Osteoblast (primary cell): ENCODE measurements at regions not wholly inside any gene's neighbourhood (a gene's known extent, or its start where the extent isn't known, plus 50 kb on each side); places are given as distances from the start of the nearest gene placed in this dataset.

Experiments
- DNase-seq: peaks from one replicate; pipeline ENCODE4 v3.0.0; 2011; ENCODE audit warnings: low spot score, mixed read lengths; ENCODE audit not compliant: insufficient read length; ENCODE audit errors: missing footprints
- H2AFZ ChIP-seq: 2 replicates; pipeline ENCODE4 v1.6.0; 2011; ENCODE audit warnings: mild to moderate bottlenecking, low read length
- H3K27ac ChIP-seq: 2 replicates; pipeline ENCODE4 v1.5.1; 2011; ENCODE audit warnings: mild to moderate bottlenecking, low read depth, low read length, moderate library complexity
- H3K27me3 ChIP-seq: 2 replicates; pipeline ENCODE4 v1.6.0; 2012; ENCODE audit warnings: mild to moderate bottlenecking, control low read depth, inconsistent platforms, low read length, moderate library complexity; ENCODE audit not compliant: insufficient read depth
- H3K36me3 ChIP-seq: 2 replicates; pipeline ENCODE4 v1.5.1; 2011; ENCODE audit warnings: mild to moderate bottlenecking, low read length, control low read depth, moderate library complexity; ENCODE audit not compliant: insufficient read depth
- H3K4me1 ChIP-seq: 2 replicates; pipeline ENCODE4 v1.5.1; 2011; ENCODE audit warnings: mild to moderate bottlenecking, low read length, control low read depth, moderate library complexity; ENCODE audit not compliant: insufficient read depth
- H3K4me2 ChIP-seq: 2 replicates; pipeline ENCODE4 v1.6.0; 2011; ENCODE audit warnings: mild to moderate bottlenecking, low read length; ENCODE audit not compliant: insufficient read depth
- H3K4me3 ChIP-seq: fragments of 200-600 bp; sonication (generic); 3 replicates; pipeline ENCODE4 v1.5.1; 2012; ENCODE audit warnings: mild to moderate bottlenecking, low read length, inconsistent platforms; ENCODE audit not compliant: insufficient read depth
- H3K79me2 ChIP-seq: 2 replicates; pipeline ENCODE4 v1.6.0; 2012; ENCODE audit warnings: mild to moderate bottlenecking, low read length, control low read depth, inconsistent platforms; ENCODE audit not compliant: insufficient read depth
- H3K9me3 ChIP-seq: 2 replicates; pipeline ENCODE4 v1.5.1; 2011; ENCODE audit warnings: low read depth, low read length, control low read depth
- H4K20me1 ChIP-seq: 2 replicates; pipeline ENCODE4 v1.6.0; 2012; ENCODE audit warnings: mild to moderate bottlenecking, low read length, control low read depth; ENCODE audit not compliant: insufficient read depth
- TF ChIP-seq, protein P1 (sequence below): IDR thresholded peaks from 2 replicates; pipeline ENCODE4 v1.5.1; 2011; ENCODE audit warnings: mild to moderate bottlenecking, low read depth, low read length, moderate library complexity; ENCODE audit errors: extremely low read depth

- DNase-seq = no peak
- no peaks in the 10 kb centered on the region for H3K9me3 ChIP-seq
- no peaks in the 10 kb centered on the region for H3K79me2 ChIP-seq
- H3K4me1 ChIP-seq = peaks cover 25% of the 10 kb centered on the region
- TF ChIP-seq, protein P1, sequence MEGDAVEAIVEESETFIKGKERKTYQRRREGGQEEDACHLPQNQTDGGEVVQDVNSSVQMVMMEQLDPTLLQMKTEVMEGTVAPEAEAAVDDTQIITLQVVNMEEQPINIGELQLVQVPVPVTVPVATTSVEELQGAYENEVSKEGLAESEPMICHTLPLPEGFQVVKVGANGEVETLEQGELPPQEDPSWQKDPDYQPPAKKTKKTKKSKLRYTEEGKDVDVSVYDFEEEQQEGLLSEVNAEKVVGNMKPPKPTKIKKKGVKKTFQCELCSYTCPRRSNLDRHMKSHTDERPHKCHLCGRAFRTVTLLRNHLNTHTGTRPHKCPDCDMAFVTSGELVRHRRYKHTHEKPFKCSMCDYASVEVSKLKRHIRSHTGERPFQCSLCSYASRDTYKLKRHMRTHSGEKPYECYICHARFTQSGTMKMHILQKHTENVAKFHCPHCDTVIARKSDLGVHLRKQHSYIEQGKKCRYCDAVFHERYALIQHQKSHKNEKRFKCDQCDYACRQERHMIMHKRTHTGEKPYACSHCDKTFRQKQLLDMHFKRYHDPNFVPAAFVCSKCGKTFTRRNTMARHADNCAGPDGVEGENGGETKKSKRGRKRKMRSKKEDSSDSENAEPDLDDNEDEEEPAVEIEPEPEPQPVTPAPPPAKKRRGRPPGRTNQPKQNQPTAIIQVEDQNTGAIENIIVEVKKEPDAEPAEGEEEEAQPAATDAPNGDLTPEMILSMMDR = no peak
- H3K27me3 ChIP-seq = no peaks in the 10 kb centered on the region
- H4K20me1 ChIP-seq = no peaks in the 10 kb centered on the region
- no peak overlapping the region for H3K4me2 ChIP-seq
- no peak overlapping the region for H3K27ac ChIP-seq
- no peak overlapping the region for H2AFZ ChIP-seq
- H3K36me3 ChIP-seq = no peaks in the 10 kb centered on the region
- no peak overlapping the region for H3K4me3 ChIP-seq
Observed at GRCh38 chr5:36355516-36355915, 53.8 kb upstream of the RANBP3L start.

- peak overlapping the region; percentile 2 for H3K27ac ChIP-seq
- H3K27me3 ChIP-seq = no peaks in the 10 kb centered on the region
- TF ChIP-seq, protein P1 = no peak
- H3K79me2 ChIP-seq = no peaks in the 10 kb centered on the region
- no peak for DNase-seq
- H3K4me2 ChIP-seq = no peak overlapping the region
- no peaks in the 10 kb centered on the region for H4K20me1 ChIP-seq
- H3K4me3 ChIP-seq = no peak overlapping the region
- peak overlapping the region; percentile 70 for H2AFZ ChIP-seq
- peaks cover 25% of the 10 kb centered on the region for H3K4me1 ChIP-seq
- no peaks in the 10 kb centered on the region for H3K36me3 ChIP-seq
- no peaks in the 10 kb centered on the region for H3K9me3 ChIP-seq
Observed at GRCh38 chr5:36356915-36357314, 55.2 kb upstream of the RANBP3L start.

GRCh38 chr5:36357391-36357975 lies 55.8 kb upstream of the RANBP3L start:
- Histone ChIP-seq H3K9me3 (no peaks in the 10 kb centered on the region), H3K36me3 (no peaks in the 10 kb centered on the region), H3K79me2 (no peaks in the 10 kb centered on the region), H4K20me1 (no peaks in the 10 kb centered on the region), H3K4me1 (peaks cover 25% of the 10 kb centered on the region), H3K4me2 (peak overlapping the region; percentile 14), H3K4me3 (no peak overlapping the region), H2AFZ (peak overlapping the region; percentile 70), H3K27me3 (no peaks in the 10 kb centered on the region), H3K27ac (peak overlapping the region; percentile 2)
- TF ChIP-seq, protein P1 = no peak
- DNase-seq = no peak

GRCh38 chr5:36359267-36359666 lies 57.6 kb upstream of the RANBP3L start:
- Histone ChIP-seq H3K79me2 (no peaks in the 10 kb centered on the region), H3K9me3 (no peaks in the 10 kb centered on the region), H3K4me3 (no peak overlapping the region), H4K20me1 (no peaks in the 10 kb centered on the region), H3K27ac (no peak overlapping the region), H3K27me3 (no peaks in the 10 kb centered on the region), H3K4me2 (no peak overlapping the region), H2AFZ (peak overlapping the region; percentile 8), H3K4me1 (peaks cover 31% of the 10 kb centered on the region), H3K36me3 (no peaks in the 10 kb centered on the region)
- DNase-seq = no peak
- TF ChIP-seq, protein P1 = no peak
